ENCODE measurements at regions not wholly inside any gene's neighbourhood (a gene's known extent, or its start where the extent isn't known, plus 50 kb on each side); places are given as distances from the start of the nearest gene placed in this dataset.

DNA sequence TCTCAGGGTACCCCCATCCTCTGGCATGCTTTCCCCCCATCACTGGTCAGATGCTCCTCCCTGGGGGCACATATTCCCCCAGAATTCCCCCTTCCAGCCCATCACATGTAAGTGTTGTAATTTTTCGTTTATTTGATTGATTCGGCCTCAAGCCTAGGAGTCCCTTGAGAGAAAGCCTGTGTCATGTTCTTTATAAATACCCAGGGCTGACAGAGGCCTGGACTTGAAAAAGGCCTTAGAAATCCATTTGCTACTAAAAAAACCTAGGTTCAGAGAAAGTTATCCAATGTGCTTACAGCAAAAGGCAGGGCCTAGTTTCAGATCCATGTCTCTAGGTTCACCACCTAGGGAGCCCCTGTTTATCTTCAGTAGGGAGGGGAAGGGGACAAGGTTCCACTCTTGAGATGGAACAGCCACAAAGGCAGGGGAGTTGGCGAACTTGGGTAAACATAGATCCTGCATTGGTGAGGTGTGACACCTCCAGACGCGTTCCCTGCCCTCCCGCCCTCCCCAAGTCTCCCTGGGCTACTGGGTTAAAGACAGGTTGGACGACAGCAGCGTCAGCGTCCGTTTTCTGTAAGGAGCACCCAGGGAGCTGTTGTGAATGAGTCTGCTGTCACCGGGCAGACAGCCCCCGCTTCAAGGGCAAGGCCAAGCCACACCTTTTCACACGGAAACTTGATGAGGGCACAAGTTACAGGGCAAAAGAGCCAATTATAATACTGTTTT lies 147.8 kb downstream of the EN1 start:
- TF ChIP-seq, protein P1, sequence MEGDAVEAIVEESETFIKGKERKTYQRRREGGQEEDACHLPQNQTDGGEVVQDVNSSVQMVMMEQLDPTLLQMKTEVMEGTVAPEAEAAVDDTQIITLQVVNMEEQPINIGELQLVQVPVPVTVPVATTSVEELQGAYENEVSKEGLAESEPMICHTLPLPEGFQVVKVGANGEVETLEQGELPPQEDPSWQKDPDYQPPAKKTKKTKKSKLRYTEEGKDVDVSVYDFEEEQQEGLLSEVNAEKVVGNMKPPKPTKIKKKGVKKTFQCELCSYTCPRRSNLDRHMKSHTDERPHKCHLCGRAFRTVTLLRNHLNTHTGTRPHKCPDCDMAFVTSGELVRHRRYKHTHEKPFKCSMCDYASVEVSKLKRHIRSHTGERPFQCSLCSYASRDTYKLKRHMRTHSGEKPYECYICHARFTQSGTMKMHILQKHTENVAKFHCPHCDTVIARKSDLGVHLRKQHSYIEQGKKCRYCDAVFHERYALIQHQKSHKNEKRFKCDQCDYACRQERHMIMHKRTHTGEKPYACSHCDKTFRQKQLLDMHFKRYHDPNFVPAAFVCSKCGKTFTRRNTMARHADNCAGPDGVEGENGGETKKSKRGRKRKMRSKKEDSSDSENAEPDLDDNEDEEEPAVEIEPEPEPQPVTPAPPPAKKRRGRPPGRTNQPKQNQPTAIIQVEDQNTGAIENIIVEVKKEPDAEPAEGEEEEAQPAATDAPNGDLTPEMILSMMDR (IDR thresholded peaks at IDR 0.05) = no peak
- TF ChIP-seq POLR2AphosphoS5 (IDR thresholded peaks at IDR 0.05) (no peak), EP300 (IDR thresholded peaks at IDR 0.05) (no peak), POLR2A (IDR thresholded peaks at IDR 0.05; ENCODE audit: low read depth) (no peak)

Data from esophagus muscularis mucosa (tissue), 4 donors.